PC-3 (cell line): ENCODE measurements at regions not wholly inside any gene's neighbourhood (a gene's known extent, or its start where the extent isn't known, plus 50 kb on each side); places are given as distances from the start of the nearest gene placed in this dataset.

Source experiments
- ATAC-seq: fragments of 200-7000 bp; cut with Tn5 transposase; 2 replicates; pipeline ENCODE4 v1.9.1; 2020; ENCODE audit warnings: mild to moderate bottlenecking, moderate library complexity
- BruUV-seq: library from RNA; stranded (reverse); fragments of 400-500 nt; replicated peaks from 2 replicates; lab custom pipeline; 2021; lab: Mats Ljungman, UMichigan
- CTCF ChIA-PET: fragments of 300-600 bp; sonication (Branson Sonifier 250); formaldehyde crosslinking; loops from one replicate; lab custom pipeline; 2022; ENCODE audit warnings: antibody characterized with exemption; lab: Charles Lee
- POLR2A ChIA-PET: fragments of 300-600 bp; sonication (Branson Sonifier 250); formaldehyde crosslinking; loops from one replicate; lab custom pipeline; 2022; ENCODE audit warnings: antibody characterized with exemption; ENCODE audit not compliant: unreplicated experiment; lab: Charles Lee
- DNase-seq: peaks from one replicate; pipeline ENCODE4 v3.0.0-alpha.2; 2015
- H2AFZ ChIP-seq: fragments of 300-600 bp; sonication (generic); 2 replicates; pipeline ENCODE4 v1.6.0; 2016; ENCODE audit warnings: antibody characterized with exemption, low read length
- H3F3A ChIP-seq: fragments of 300-600 bp; sonication (generic); one replicate; pipeline ENCODE4 v1.6.0; 2017; ENCODE audit warnings: antibody characterized with exemption, low read length, control low read depth, mild to moderate bottlenecking; ENCODE audit not compliant: unreplicated experiment
- H3K27ac ChIP-seq: fragments of 300-600 bp; sonication (generic); 2 replicates; pipeline ENCODE4 v1.5.1; 2016; ENCODE audit warnings: mild to moderate bottlenecking, low read length
- H3K27me3 ChIP-seq: fragments of 300-600 bp; sonication (generic); 2 replicates; pipeline ENCODE4 v1.6.1; 2016; ENCODE audit warnings: low read length, mixed read lengths
- H3K36me3 ChIP-seq: fragments of 300-600 bp; sonication (generic); 2 replicates; pipeline ENCODE4 v1.6.1; 2016; ENCODE audit warnings: low read depth, mixed run types, low read length, mixed read lengths
- H3K4me1 ChIP-seq: fragments of 300-600 bp; sonication (generic); 2 replicates; pipeline ENCODE4 v1.5.1; 2016; ENCODE audit warnings: low read length; ENCODE audit not compliant: insufficient read depth
- H3K4me2 ChIP-seq: fragments of 300-600 bp; sonication (generic); 2 replicates; pipeline ENCODE4 v1.6.0; 2016; ENCODE audit warnings: low read length
- H3K4me3 ChIP-seq: fragments of 300-600 bp; sonication (generic); 2 replicates; pipeline ENCODE4 v1.5.1; 2016; ENCODE audit warnings: mild to moderate bottlenecking, low read length, mixed read lengths
- H3K79me2 ChIP-seq: fragments of 300-600 bp; sonication (generic); 2 replicates; pipeline ENCODE4 v1.6.1; 2017; ENCODE audit warnings: low read length, mixed read lengths
- H3K9ac ChIP-seq: fragments of 300-600 bp; sonication (generic); 2 replicates; pipeline ENCODE4 v1.6.0; 2016; ENCODE audit warnings: mild to moderate bottlenecking, low read length
- H3K9me2 ChIP-seq: fragments of 300-600 bp; sonication (generic); replicated peaks from 2 replicates; pipeline ENCODE4 v1.6.1; 2016; ENCODE audit warnings: mixed run types, low read length, mixed read lengths
- H3K9me3 ChIP-seq: fragments of 300-600 bp; sonication (generic); 2 replicates; pipeline ENCODE4 v1.6.1; 2016; ENCODE audit warnings: low read length, mixed read lengths
- H4K20me1 ChIP-seq: fragments of 300-600 bp; sonication (generic); 2 replicates; pipeline ENCODE4 v1.6.1; 2016; ENCODE audit warnings: low read length, mixed read lengths
- EZH2 ChIP-seq: fragments of 300-600 bp; sonication (generic); IDR thresholded peaks from one replicate; pipeline ENCODE4 v1.6.1; 2017; ENCODE audit warnings: antibody characterized with exemption, mild to moderate bottlenecking, low read length; ENCODE audit not compliant: unreplicated experiment
- EZH2phosphoT487 ChIP-seq: fragments of 300-600 bp; sonication (generic); IDR thresholded peaks from 2 replicates; pipeline ENCODE4 v1.6.1; 2018; ENCODE audit warnings: mild to moderate bottlenecking, antibody characterized with exemption, low read length, borderline replicate concordance
- intact Hi-C: fragments of 100-400 bp; cut with micrococcal nuclease; formaldehyde crosslinking; loops from 2 replicates; pipeline ENCODE4 v1.9.0; 2023
- TF ChIP-seq, protein P1 (sequence below): fragments of 300-600 bp; sonication (generic); conservative IDR thresholded peaks from 2 replicates; pipeline ENCODE4 v1.5.1; 2017; ENCODE audit warnings: antibody characterized with exemption, low read depth, mild to moderate bottlenecking, low read length

GRCh38 chr15:35777061-35777460 is 231.1 kb upstream of the DPH6 start:
- ChIA-PET POLR2A (no interaction called here), CTCF (no interaction called here)
- ATAC-seq (no peak), DNase-seq (no peak)
- Histone ChIP-seq H3K9me2 (no peaks in the 10 kb centered on the region), H3K4me3 (no peak overlapping the region), H3K27ac (no peak overlapping the region), H3F3A (no peaks in the 10 kb centered on the region), H2AFZ (no peak overlapping the region), H3K9me3 (no peaks in the 10 kb centered on the region), H3K36me3 (no peaks in the 10 kb centered on the region), H3K9ac (no peak overlapping the region), H3K79me2 (no peaks in the 10 kb centered on the region), H3K4me1 (no peaks in the 10 kb centered on the region), H3K27me3 (no peaks in the 10 kb centered on the region), H3K4me2 (no peak overlapping the region), H4K20me1 (no peaks in the 10 kb centered on the region)
- TF ChIP-seq, protein P1, sequence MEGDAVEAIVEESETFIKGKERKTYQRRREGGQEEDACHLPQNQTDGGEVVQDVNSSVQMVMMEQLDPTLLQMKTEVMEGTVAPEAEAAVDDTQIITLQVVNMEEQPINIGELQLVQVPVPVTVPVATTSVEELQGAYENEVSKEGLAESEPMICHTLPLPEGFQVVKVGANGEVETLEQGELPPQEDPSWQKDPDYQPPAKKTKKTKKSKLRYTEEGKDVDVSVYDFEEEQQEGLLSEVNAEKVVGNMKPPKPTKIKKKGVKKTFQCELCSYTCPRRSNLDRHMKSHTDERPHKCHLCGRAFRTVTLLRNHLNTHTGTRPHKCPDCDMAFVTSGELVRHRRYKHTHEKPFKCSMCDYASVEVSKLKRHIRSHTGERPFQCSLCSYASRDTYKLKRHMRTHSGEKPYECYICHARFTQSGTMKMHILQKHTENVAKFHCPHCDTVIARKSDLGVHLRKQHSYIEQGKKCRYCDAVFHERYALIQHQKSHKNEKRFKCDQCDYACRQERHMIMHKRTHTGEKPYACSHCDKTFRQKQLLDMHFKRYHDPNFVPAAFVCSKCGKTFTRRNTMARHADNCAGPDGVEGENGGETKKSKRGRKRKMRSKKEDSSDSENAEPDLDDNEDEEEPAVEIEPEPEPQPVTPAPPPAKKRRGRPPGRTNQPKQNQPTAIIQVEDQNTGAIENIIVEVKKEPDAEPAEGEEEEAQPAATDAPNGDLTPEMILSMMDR, result no peak
- TF ChIP-seq EZH2 (no peak), EZH2phosphoT487 (no peak)
- intact Hi-C loops, result no loop called here
- BruUV-seq, result no TSS peak

DNA sequence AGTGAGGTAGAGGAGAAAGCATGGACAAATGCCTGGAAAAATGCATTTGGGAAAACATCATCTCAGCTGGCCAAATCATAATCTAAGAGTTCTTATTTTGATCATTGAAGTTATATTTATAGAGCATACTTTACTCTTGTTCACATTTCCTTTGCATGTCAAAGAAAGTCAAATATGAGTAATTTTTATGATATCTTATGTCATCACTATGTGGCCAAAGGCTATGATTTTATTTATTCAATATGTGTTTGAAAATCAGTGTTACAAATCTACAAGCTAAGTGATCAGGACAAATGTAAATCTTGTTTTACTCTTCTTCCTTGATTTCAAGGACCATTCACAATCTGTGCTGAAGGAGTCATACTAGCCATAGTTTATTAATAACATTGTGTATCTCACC is 237.2 kb upstream of the DPH6 start:
- intact Hi-C loops, result loop anchor here (1.0 kb wide), 1 partner anchor 18 kb away; no protein-coding TSS in a partner anchor
- H3K79me2 ChIP-seq, result no peaks in the 10 kb centered on the region
- DNase-seq (peak; percentile 71), ATAC-seq (peak; percentile 88)
- H3K4me2 ChIP-seq, result peak overlapping the region; percentile 29
- no peak overlapping the region for H2AFZ ChIP-seq
- TF ChIP-seq EZH2phosphoT487 (no peak), EZH2 (no peak)
- TF ChIP-seq, protein P1, result no peak
- peaks cover 15% of the 10 kb centered on the region for H3K4me1 ChIP-seq
- no peaks in the 10 kb centered on the region for H3K36me3 ChIP-seq
- no TSS peak for BruUV-seq
- H3K27me3 ChIP-seq, result no peaks in the 10 kb centered on the region
- H4K20me1 ChIP-seq, result no peaks in the 10 kb centered on the region
- H3K9me3 ChIP-seq, result no peaks in the 10 kb centered on the region
- H3K9me2 ChIP-seq, result no peaks in the 10 kb centered on the region
- CTCF ChIA-PET, result interaction anchor here (0.6 kb wide), 3 partner anchors 25 to 129 kb away, joined by 3 to 5 read pairs (median 4); no protein-coding TSS in a partner anchor
- no peak overlapping the region for H3K9ac ChIP-seq
- no peak overlapping the region for H3K4me3 ChIP-seq
- H3F3A ChIP-seq, result no peaks in the 10 kb centered on the region
- POLR2A ChIA-PET, result interaction anchor here (0.7 kb wide), 1 partner anchor 105 kb away, joined by 4 read pairs; no protein-coding TSS in a partner anchor
- peak overlapping the region; percentile 41 for H3K27ac ChIP-seq

DNA sequence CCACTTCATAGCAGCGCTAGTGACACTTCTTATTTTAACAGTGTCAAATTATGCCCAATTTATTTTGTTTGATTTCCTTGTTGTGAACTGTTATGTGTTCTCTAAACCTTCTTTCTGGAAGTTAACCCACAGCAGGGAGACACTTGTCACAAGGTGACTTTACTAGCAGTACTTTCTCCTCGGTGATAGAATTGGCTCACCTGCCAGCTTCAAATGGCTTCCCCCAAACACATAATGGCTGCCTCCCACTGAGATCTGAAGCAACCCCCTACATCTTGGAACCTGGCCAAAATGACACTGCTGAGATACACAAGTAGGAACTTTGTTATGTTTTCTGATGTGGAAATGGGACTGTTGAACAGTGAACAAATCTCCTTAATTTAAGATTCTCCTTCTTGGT is 238.8 kb upstream of the DPH6 start:
- POLR2A ChIA-PET, result no interaction called here
- no peaks in the 10 kb centered on the region for H4K20me1 ChIP-seq
- H3K9me2 ChIP-seq, result no peaks in the 10 kb centered on the region
- H3F3A ChIP-seq, result no peaks in the 10 kb centered on the region
- no peak for DNase-seq
- no peak overlapping the region for H3K4me3 ChIP-seq
- no peaks in the 10 kb centered on the region for H3K36me3 ChIP-seq
- no peak overlapping the region for H2AFZ ChIP-seq
- TF ChIP-seq EZH2phosphoT487 (no peak), EZH2 (no peak)
- TF ChIP-seq, protein P1, result no peak
- intact Hi-C loops, result no loop called here
- H3K27me3 ChIP-seq, result no peaks in the 10 kb centered on the region
- peaks cover 15% of the 10 kb centered on the region for H3K4me1 ChIP-seq
- H3K4me2 ChIP-seq, result no peak overlapping the region
- no peak overlapping the region for H3K27ac ChIP-seq
- ATAC-seq, result no peak
- BruUV-seq, result no TSS peak
- H3K9me3 ChIP-seq, result no peaks in the 10 kb centered on the region
- CTCF ChIA-PET, result no interaction called here
- H3K79me2 ChIP-seq, result no peaks in the 10 kb centered on the region
- H3K9ac ChIP-seq, result no peak overlapping the region
